ENCODE measurements at regions not wholly inside any gene's neighbourhood (a gene's known extent, or its start where the extent isn't known, plus 50 kb on each side); places are given as distances from the start of the nearest gene placed in this dataset.

DNA sequence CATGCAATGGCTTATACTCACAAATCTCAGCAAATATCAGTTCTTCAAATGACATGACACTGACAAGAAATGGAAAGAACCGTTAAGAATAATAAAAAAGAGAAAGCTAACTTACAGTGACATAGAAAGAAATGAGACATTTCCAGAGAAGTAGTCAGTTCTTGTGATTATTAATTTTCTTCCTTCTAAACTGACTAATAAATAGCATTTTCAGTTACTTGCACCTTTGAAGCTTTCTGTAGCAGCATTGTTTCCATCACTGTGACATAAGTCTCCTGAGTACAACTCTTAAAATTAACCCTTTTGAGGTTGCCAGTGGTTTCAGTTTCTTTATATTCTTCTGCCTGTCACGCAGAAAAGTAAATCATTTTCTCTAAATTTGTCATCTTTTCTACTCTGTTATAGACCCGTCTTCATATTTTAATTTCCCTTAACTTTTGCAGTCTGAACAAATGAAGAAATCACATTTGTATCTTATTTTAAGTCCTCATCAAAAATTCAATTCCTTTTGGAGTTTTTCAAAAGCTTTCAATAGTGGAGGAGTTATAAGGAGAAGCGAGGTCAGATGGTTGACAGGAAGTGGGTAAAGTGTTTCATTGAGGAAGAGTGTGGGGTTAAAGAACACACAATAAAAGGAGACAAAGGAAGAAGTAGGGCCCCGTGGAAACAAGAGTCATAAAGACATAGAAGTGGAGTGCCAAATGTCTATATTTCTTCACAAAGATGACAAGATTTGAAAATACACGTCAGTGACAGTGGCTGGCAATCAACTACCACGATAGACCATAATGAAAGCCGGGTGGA lies 57.9 kb upstream of the S1PR1 start:
- H3K27ac ChIP-seq, result no peak overlapping the region
- no peak overlapping the region for H3K4me2 ChIP-seq
- no peaks in the 10 kb centered on the region for H4K20me1 ChIP-seq (ENCODE audit: insufficient read depth)
- no peaks in the 10 kb centered on the region for H3K79me2 ChIP-seq (ENCODE audit: insufficient read depth, low read depth)
- H3K36me3 ChIP-seq (ENCODE audit: insufficient read depth), result no peaks in the 10 kb centered on the region
- no peaks in the 10 kb centered on the region for H3K27me3 ChIP-seq (ENCODE audit: insufficient read depth, low read depth)
- H3K4me3 ChIP-seq (IDR thresholded peaks at IDR 0.05; ENCODE audit: insufficient read depth, low read depth, low read length), result no peak overlapping the region
- H3K9ac ChIP-seq, result no peak overlapping the region
- no peaks in the 10 kb centered on the region for H3K4me1 ChIP-seq (ENCODE audit: low read depth, poor library complexity, severe bottlenecking)
- TF ChIP-seq, protein P1, sequence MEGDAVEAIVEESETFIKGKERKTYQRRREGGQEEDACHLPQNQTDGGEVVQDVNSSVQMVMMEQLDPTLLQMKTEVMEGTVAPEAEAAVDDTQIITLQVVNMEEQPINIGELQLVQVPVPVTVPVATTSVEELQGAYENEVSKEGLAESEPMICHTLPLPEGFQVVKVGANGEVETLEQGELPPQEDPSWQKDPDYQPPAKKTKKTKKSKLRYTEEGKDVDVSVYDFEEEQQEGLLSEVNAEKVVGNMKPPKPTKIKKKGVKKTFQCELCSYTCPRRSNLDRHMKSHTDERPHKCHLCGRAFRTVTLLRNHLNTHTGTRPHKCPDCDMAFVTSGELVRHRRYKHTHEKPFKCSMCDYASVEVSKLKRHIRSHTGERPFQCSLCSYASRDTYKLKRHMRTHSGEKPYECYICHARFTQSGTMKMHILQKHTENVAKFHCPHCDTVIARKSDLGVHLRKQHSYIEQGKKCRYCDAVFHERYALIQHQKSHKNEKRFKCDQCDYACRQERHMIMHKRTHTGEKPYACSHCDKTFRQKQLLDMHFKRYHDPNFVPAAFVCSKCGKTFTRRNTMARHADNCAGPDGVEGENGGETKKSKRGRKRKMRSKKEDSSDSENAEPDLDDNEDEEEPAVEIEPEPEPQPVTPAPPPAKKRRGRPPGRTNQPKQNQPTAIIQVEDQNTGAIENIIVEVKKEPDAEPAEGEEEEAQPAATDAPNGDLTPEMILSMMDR (conservative IDR thresholded peaks at IDR 0.05; ENCODE audit: low read depth, low read length), result no peak
- no peak overlapping the region for H2AFZ ChIP-seq (ENCODE audit: low read depth)

GRCh38 chr1:101178341-101178687 lies 58.5 kb upstream of the S1PR1 start:
- H2AFZ ChIP-seq (ENCODE audit: low read depth), result no peak overlapping the region
- H3K27ac ChIP-seq, result no peak overlapping the region
- H3K79me2 ChIP-seq (ENCODE audit: insufficient read depth, low read depth), result no peaks in the 10 kb centered on the region
- TF ChIP-seq, protein P1 (conservative IDR thresholded peaks at IDR 0.05; ENCODE audit: low read depth, low read length), result no peak
- no peak overlapping the region for H3K9ac ChIP-seq
- H3K27me3 ChIP-seq (ENCODE audit: insufficient read depth, low read depth), result no peaks in the 10 kb centered on the region
- no peak overlapping the region for H3K4me3 ChIP-seq (IDR thresholded peaks at IDR 0.05; ENCODE audit: insufficient read depth, low read depth, low read length)
- H3K36me3 ChIP-seq (ENCODE audit: insufficient read depth), result no peaks in the 10 kb centered on the region
- H3K4me1 ChIP-seq (ENCODE audit: low read depth, poor library complexity, severe bottlenecking), result no peaks in the 10 kb centered on the region
- no peaks in the 10 kb centered on the region for H4K20me1 ChIP-seq (ENCODE audit: insufficient read depth)
- H3K4me2 ChIP-seq, result no peak overlapping the region

DNA sequence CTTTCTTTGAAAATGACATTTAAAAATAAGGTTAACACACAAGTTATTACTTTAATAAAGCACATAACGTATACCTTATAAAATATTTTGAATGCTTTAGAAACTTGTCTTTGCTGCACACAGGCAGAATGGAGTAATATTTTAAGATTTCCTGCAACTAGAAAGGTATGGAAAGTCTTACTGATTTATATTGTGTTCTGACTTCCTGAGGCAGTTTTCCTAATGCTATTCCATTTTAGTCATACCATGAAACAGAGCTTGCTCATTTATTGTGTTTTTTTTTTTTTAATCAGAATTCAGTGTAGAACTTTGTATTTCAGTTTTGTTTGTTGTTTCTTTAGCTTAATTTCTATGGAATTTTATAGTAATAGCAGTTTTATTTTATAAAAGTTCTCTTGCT lies 60.9 kb upstream of the S1PR1 start:
- TF ChIP-seq, protein P1 (conservative IDR thresholded peaks at IDR 0.05; ENCODE audit: low read depth, low read length), result no peak
- H2AFZ ChIP-seq (ENCODE audit: low read depth), result no peak overlapping the region

GRCh38 chr1:101175466-101175865 lies 61.4 kb upstream of the S1PR1 start:
- H3K4me3 ChIP-seq (IDR thresholded peaks at IDR 0.05; ENCODE audit: insufficient read depth, low read depth, low read length), result no peak overlapping the region
- TF ChIP-seq, protein P1 (conservative IDR thresholded peaks at IDR 0.05; ENCODE audit: low read depth, low read length), result no peak
- no peaks in the 10 kb centered on the region for H3K79me2 ChIP-seq (ENCODE audit: insufficient read depth, low read depth)
- no peak overlapping the region for H3K9ac ChIP-seq
- no peak overlapping the region for H3K27ac ChIP-seq
- H3K36me3 ChIP-seq (ENCODE audit: insufficient read depth), result no peaks in the 10 kb centered on the region
- H3K4me2 ChIP-seq, result no peak overlapping the region
- H2AFZ ChIP-seq (ENCODE audit: low read depth), result no peak overlapping the region
- H3K4me1 ChIP-seq (ENCODE audit: low read depth, poor library complexity, severe bottlenecking), result no peaks in the 10 kb centered on the region
- no peaks in the 10 kb centered on the region for H3K27me3 ChIP-seq (ENCODE audit: insufficient read depth, low read depth)
- no peaks in the 10 kb centered on the region for H4K20me1 ChIP-seq (ENCODE audit: insufficient read depth)

More for the DNA sequence above, 60.9 kb upstream of the S1PR1 start:
- H3K4me1 ChIP-seq (ENCODE audit: low read depth, poor library complexity, severe bottlenecking), result no peaks in the 10 kb centered on the region
- no peaks in the 10 kb centered on the region for H3K79me2 ChIP-seq (ENCODE audit: insufficient read depth, low read depth)
- H3K27me3 ChIP-seq (ENCODE audit: insufficient read depth, low read depth), result no peaks in the 10 kb centered on the region
- no peaks in the 10 kb centered on the region for H3K36me3 ChIP-seq (ENCODE audit: insufficient read depth)
- H4K20me1 ChIP-seq (ENCODE audit: insufficient read depth), result no peaks in the 10 kb centered on the region
- no peak overlapping the region for H3K4me2 ChIP-seq
- no peak overlapping the region for H3K27ac ChIP-seq
- no peak overlapping the region for H3K4me3 ChIP-seq (IDR thresholded peaks at IDR 0.05; ENCODE audit: insufficient read depth, low read depth, low read length)
- no peak overlapping the region for H3K9ac ChIP-seq

All from KMS-11 (cell line).